ENCODE measurements at regions not wholly inside any gene's neighbourhood (a gene's known extent, or its start where the extent isn't known, plus 50 kb on each side); places are given as distances from the start of the nearest gene placed in this dataset.

GRCh38 chr5:89956838-89957237 is 452.7 kb downstream of the CETN3 start:
- no peak for DNase-seq (ENCODE audit: extremely low spot score, insufficient read length, low read depth)
- FAIRE-seq = no peak

- no peak for FAIRE-seq
- no peak for DNase-seq (ENCODE audit: extremely low spot score, insufficient read length, low read depth)
These were observed 454.6 kb downstream of the CETN3 start for GRCh38 chr5:89954916-89955315.

GRCh38 chr5:89951876-89952275 is 457.7 kb downstream of the CETN3 start:
- DNase-seq (ENCODE audit: extremely low spot score, insufficient read length, low read depth) (no peak), FAIRE-seq (no peak)

- FAIRE-seq = no peak
- DNase-seq (ENCODE audit: extremely low spot score, insufficient read length, low read depth) = no peak
These were observed 459.3 kb downstream of the CETN3 start for GRCh38 chr5:89950234-89950633.

- FAIRE-seq (no peak), DNase-seq (ENCODE audit: extremely low spot score, insufficient read length, low read depth) (no peak)
These were observed 460.6 kb downstream of the CETN3 start for GRCh38 chr5:89948977-89949376.

- no peak for FAIRE-seq
These were observed 462.6 kb downstream of the CETN3 start for GRCh38 chr5:89946916-89947315.

GRCh38 chr5:89946508-89946907 is 463.0 kb downstream of the CETN3 start:
- no peak for FAIRE-seq

More at GRCh38 chr5:89946916-89947315, 462.6 kb downstream of the CETN3 start:
- DNase-seq (ENCODE audit: extremely low spot score, insufficient read length, low read depth) = no peak

GRCh38 chr5:89942171-89942570 is 467.4 kb downstream of the CETN3 start:
- no peak for DNase-seq (ENCODE audit: extremely low spot score, insufficient read length, low read depth)
- FAIRE-seq = no peak

More at GRCh38 chr5:89946508-89946907, 463.0 kb downstream of the CETN3 start:
- no peak for DNase-seq (ENCODE audit: extremely low spot score, insufficient read length, low read depth)

- no peak for DNase-seq (ENCODE audit: extremely low spot score, insufficient read length, low read depth)
- no peak for FAIRE-seq
These were observed 473.0 kb downstream of the CETN3 start for GRCh38 chr5:89936576-89936975.

- DNase-seq (ENCODE audit: extremely low spot score, insufficient read length, low read depth) (no peak), FAIRE-seq (no peak)
These were observed 475.5 kb downstream of the CETN3 start for GRCh38 chr5:89934069-89934468.

- FAIRE-seq = no peak
These were observed 476.8 kb downstream of the CETN3 start for GRCh38 chr5:89932771-89933181.

GRCh38 chr5:89930591-89931392 is 478.8 kb downstream of the CETN3 start:
- FAIRE-seq (peak; percentile 57), DNase-seq (ENCODE audit: extremely low spot score, insufficient read length, low read depth) (no peak)

More at GRCh38 chr5:89932771-89933181, 476.8 kb downstream of the CETN3 start:
- DNase-seq (ENCODE audit: extremely low spot score, insufficient read length, low read depth) = no peak

GRCh38 chr5:89929834-89930233 is 479.7 kb downstream of the CETN3 start:
- DNase-seq (ENCODE audit: extremely low spot score, insufficient read length, low read depth) (no peak), FAIRE-seq (no peak)

GRCh38 chr5:89929173-89929572 is 480.4 kb downstream of the CETN3 start:
- DNase-seq (ENCODE audit: extremely low spot score, insufficient read length, low read depth) (no peak), FAIRE-seq (no peak)

- DNase-seq (ENCODE audit: extremely low spot score, insufficient read length, low read depth) = no peak
- FAIRE-seq = no peak
These were observed 487.4 kb downstream of the CETN3 start for GRCh38 chr5:89922161-89922560.

GRCh38 chr5:89917112-89917511 is 492.4 kb downstream of the CETN3 start:
- FAIRE-seq = no peak
- no peak for DNase-seq (ENCODE audit: extremely low spot score, insufficient read length, low read depth)

- DNase-seq (ENCODE audit: extremely low spot score, insufficient read length, low read depth) = no peak
- FAIRE-seq = no peak
These were observed 493.4 kb downstream of the CETN3 start for GRCh38 chr5:89916131-89916530.

GRCh38 chr5:89908876-89909275 is 500.7 kb downstream of the CETN3 start:
- DNase-seq (ENCODE audit: extremely low spot score, insufficient read length, low read depth) (no peak), FAIRE-seq (no peak)

GRCh38 chr5:89904442-89904841 is 505.1 kb downstream of the CETN3 start:
- FAIRE-seq = no peak

GRCh38 chr5:89901983-89902382 is 507.6 kb downstream of the CETN3 start:
- FAIRE-seq = no peak
- no peak for DNase-seq (ENCODE audit: extremely low spot score, insufficient read length, low read depth)

More at GRCh38 chr5:89904442-89904841, 505.1 kb downstream of the CETN3 start:
- no peak for DNase-seq (ENCODE audit: extremely low spot score, insufficient read length, low read depth)

GRCh38 chr5:89901346-89901745 is 508.2 kb downstream of the CETN3 start:
- FAIRE-seq (no peak), DNase-seq (ENCODE audit: extremely low spot score, insufficient read length, low read depth) (no peak)

GRCh38 chr5:89900346-89900745 is 509.2 kb downstream of the CETN3 start:
- no peak for DNase-seq (ENCODE audit: extremely low spot score, insufficient read length, low read depth)

More at GRCh38 chr5:89900346-89900745, 509.2 kb downstream of the CETN3 start:
- FAIRE-seq = no peak
